Mesodermal cell (in vitro differentiated cells): ENCODE measurements at regions not wholly inside any gene's neighbourhood (a gene's known extent, or its start where the extent isn't known, plus 50 kb on each side); places are given as distances from the start of the nearest gene placed in this dataset.
"Not testable (repeated sequence)": the region's sequence is repeated elsewhere in the genome, so short reads cannot be mapped to it uniquely, and the experiment has no call there.

Experiments
- H3K27ac ChIP-seq: 2 replicates; pipeline ENCODE4 v1.7.0; 2013; ENCODE audit warnings: mild to moderate bottlenecking, low read depth, low read length, moderate library complexity; ENCODE audit not compliant: severe bottlenecking
- H3K36me3 ChIP-seq: 2 replicates; pipeline ENCODE4 v1.7.1; 2013; ENCODE audit warnings: mild to moderate bottlenecking, low read length, moderate library complexity; ENCODE audit not compliant: control insufficient read depth, insufficient read depth
- H3K4me1 ChIP-seq: one replicate; pipeline ENCODE4 v1.7.1; 2013; ENCODE audit warnings: mild to moderate bottlenecking, low read length; ENCODE audit not compliant: insufficient read depth, control insufficient read depth, poor library complexity, severe bottlenecking
- H3K4me3 ChIP-seq: 2 replicates; pipeline ENCODE4 v1.7.0; 2013; ENCODE audit warnings: low read length, control low read depth, mild to moderate bottlenecking; ENCODE audit not compliant: insufficient read depth, poor library complexity, severe bottlenecking; ENCODE audit errors: extremely low read depth
- H3K9me3 ChIP-seq: 2 replicates; pipeline ENCODE4 v1.7.1; 2013; ENCODE audit warnings: mild to moderate bottlenecking, low read length, moderate library complexity; ENCODE audit not compliant: control insufficient read depth
- WGBS, 2 experiments: methylation state at CpG; one replicate each; pipeline ENCODE4 v1.1.5; 2013; ENCODE audit warnings: missing lambda C conversion rate in 2 of 2; ENCODE audit not compliant: insufficient coverage in 2 of 2; 5-methylcytosine and 5-hydroxymethylcytosine counted together

GRCh38 chr5:88090506-88090905, 178.1 kb downstream of the TMEM161B start:
- Histone ChIP-seq H3K9me3 (no peaks in the 10 kb centered on the region), H3K27ac (no peak overlapping the region), H3K36me3 (no peaks in the 10 kb centered on the region), H3K4me3 (no peak overlapping the region), H3K4me1 (peaks cover 17% of the 10 kb centered on the region)
- WGBS, 2 experiments, result 80% methylated on average over 1 of the region's 2 CpGs; no CpG with 5 or more reads in 1 of the 2 experiments

DNA sequence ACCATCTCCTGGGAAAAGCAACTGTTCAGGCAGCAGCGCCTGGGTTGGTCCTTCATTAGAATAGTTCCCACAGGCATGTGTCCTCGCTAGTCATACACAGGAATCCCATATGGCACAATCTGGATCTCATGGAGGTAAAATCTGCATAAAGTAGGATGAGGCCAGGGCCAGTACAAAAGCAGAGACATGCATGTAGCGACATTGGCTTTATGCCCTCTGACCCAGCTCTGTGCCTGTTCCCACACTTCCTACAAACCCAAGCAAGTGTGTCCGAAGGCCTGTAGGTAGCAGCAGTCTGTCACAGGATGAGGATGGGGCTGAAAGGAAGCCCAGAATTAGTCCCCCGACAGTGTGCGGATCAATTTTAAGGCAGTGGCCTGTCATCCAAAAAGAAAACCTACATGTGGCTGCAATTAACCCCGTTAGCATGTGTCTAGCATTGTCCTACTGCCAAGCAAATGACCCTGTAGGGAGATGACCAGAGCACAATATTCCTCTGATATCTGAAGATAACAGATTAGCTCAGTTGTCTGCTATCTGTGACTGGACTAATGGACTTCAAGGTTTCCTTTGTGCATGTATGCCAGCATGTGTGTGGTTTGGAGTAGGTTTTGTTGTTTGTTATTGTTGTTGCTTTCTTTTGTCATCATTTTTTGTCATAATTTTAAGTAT, 178.8 kb downstream of the TMEM161B start:
- Histone ChIP-seq H3K36me3 (no peaks in the 10 kb centered on the region), H3K4me1 (peaks cover 17% of the 10 kb centered on the region), H3K27ac (peak overlapping the region; percentile 25), H3K4me3 (no peak overlapping the region), H3K9me3 (no peaks in the 10 kb centered on the region)
- 74 to 97% methylated on average over 5 to 6 of the region's 7 CpGs for WGBS, 2 experiments

DNA sequence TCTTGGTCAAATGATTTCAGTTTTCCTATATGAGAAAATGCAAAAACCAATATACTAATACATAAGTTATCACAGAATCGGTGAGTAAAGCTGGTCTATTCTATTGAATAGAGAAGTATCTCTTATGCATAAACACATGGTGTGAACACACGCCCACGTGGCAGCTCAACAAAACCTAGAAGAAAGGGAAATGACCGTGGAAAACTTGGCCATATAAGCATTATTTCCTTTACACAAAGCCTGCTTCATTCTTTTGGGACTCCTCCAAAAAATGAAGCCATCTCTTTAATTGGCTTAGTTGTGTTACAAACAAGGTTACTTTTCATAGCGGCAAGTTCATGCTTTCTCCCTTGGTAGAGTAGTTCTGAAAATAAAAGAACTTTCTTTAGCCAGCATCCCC, 183.2 kb downstream of the TMEM161B start:
- Histone ChIP-seq H3K4me1 (peaks cover 6% of the 10 kb centered on the region), H3K27ac (no peak overlapping the region), H3K9me3 (no peaks in the 10 kb centered on the region), H3K4me3 (no peak overlapping the region), H3K36me3 (no peaks in the 10 kb centered on the region)
- no CpG with 5 or more reads among the region's 5 CpGs for WGBS, 2 experiments

DNA sequence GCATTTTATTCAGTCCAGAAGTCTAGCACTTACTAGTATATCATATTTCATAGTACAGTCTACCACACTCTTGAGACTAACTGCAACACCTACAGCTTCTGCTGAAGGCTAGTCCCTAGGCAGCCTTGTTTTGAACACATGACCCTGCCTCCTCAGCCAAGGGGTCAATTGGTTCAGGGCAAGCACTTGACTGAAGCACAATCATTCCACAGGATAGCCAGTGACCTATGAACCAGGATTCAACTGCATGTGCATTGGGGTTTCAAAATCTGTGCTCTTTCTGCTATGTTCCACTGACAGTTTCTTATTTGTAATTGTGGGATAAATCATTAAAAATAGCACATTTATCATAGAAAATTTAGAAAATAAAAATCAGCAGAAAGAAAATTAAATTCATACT, 186.8 kb downstream of the TMEM161B start:
- peaks cover 6% of the 10 kb centered on the region for H3K4me1 ChIP-seq
- no peak overlapping the region for H3K4me3 ChIP-seq
- H3K9me3 ChIP-seq, result no peaks in the 10 kb centered on the region
- no peak overlapping the region for H3K27ac ChIP-seq
- H3K36me3 ChIP-seq, result no peaks in the 10 kb centered on the region

GRCh38 chr5:88063813-88064212, 204.8 kb downstream of the TMEM161B start:
- Histone ChIP-seq H3K4me1 (no peaks in the 10 kb centered on the region), H3K27ac (no peak overlapping the region), H3K9me3 (peaks cover 4% of the 10 kb centered on the region), H3K36me3 (no peaks in the 10 kb centered on the region), H3K4me3 (no peak overlapping the region)

DNA sequence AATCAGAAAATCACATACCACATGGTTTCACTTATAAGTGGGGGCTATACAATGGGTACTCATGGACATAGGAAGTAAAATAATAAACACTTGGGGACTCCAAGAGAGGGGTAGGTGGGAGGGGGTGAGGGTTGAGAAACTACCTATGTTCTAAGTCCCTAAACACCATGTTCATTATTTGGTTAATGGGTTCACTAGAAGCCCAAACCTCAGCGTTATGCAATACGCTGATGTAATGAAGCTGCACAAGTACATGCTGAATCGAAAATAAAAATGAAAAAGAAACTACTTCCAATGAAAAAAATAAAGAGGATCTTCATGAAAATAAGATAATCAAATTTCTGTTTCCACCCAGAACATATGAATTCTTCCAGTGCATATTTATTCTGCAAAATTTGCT, 208.5 kb downstream of the TMEM161B start:
- no peaks in the 10 kb centered on the region for H3K4me1 ChIP-seq
- peaks cover 4% of the 10 kb centered on the region for H3K9me3 ChIP-seq
- H3K27ac ChIP-seq, result no peak overlapping the region
- H3K4me3 ChIP-seq, result no peak overlapping the region
- WGBS, 2 experiments, result no CpG with 5 or more reads among the region's 3 CpGs
- H3K36me3 ChIP-seq, result no peaks in the 10 kb centered on the region

- Histone ChIP-seq H3K27ac (no peak overlapping the region), H3K4me1 (no peaks in the 10 kb centered on the region), H3K9me3 (peaks cover 4% of the 10 kb centered on the region), H3K4me3 (no peak overlapping the region), H3K36me3 (no peaks in the 10 kb centered on the region)
- no CpG with 5 or more reads among the region's 1 CpG for WGBS, 2 experiments
Measured at GRCh38 chr5:88058625-88059024, 210.0 kb downstream of the TMEM161B start.

GRCh38 chr5:88052468-88052867, 216.2 kb downstream of the TMEM161B start:
- H3K36me3 ChIP-seq, H3K4me3 ChIP-seq, H3K27ac ChIP-seq, H3K9me3 ChIP-seq, H3K4me1 ChIP-seq: not testable (repeated sequence)
- WGBS, 2 experiments, result 77 to 86% methylated on average over 10 to 19 of the region's 26 CpGs

DNA sequence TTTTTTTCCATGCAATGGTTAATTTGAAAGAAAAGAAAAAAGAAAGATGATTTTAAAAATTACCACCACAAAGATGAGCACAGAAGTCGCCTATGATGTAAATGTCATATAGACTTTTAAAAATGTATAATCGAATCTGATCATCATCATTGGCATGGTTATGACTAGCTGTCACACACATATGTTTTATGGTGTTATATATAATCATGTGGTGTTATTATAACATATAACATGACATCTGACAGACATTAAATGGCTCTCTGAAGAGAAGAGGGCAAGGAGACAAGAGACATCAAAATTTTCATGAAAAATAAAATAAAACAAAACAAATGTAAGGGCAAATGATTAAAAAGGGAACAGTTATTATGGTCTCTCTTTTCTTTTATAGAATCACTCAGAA, 217.5 kb downstream of the TMEM161B start:
- Histone ChIP-seq H3K4me3 (no peak overlapping the region), H3K9me3 (no peaks in the 10 kb centered on the region), H3K27ac (no peak overlapping the region), H3K36me3 (no peaks in the 10 kb centered on the region), H3K4me1 (no peaks in the 10 kb centered on the region)
- no CpG with 5 or more reads among the region's 2 CpGs for WGBS, 2 experiments

DNA sequence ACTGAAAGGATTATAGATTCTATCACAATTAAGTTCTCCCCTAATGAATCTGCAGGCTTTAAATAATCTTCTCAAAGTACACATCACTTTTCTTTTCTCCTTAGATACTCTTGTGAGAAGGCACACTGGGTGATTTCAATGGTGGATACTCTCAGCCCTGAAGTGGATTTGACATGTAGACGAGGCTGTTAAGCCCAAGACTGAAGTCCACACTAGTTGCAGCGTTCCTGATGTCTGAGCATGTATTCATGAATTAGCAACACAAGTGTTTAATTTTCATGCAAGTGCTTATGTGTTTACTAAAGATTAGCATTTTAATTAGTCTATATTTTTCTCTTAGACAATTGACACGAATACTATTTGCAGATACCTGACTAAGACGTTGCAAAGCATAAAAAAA, 218.9 kb downstream of the TMEM161B start:
- 80% methylated on average over 1 of the region's 4 CpGs; no CpG with 5 or more reads in 1 of the 2 experiments for WGBS, 2 experiments
- Histone ChIP-seq H3K36me3 (no peaks in the 10 kb centered on the region), H3K4me3 (no peak overlapping the region), H3K27ac (no peak overlapping the region), H3K9me3 (no peaks in the 10 kb centered on the region), H3K4me1 (no peaks in the 10 kb centered on the region)

- Histone ChIP-seq H3K4me3 (no peak overlapping the region), H3K27ac (no peak overlapping the region), H3K36me3 (no peaks in the 10 kb centered on the region), H3K4me1 (no peaks in the 10 kb centered on the region), H3K9me3 (no peaks in the 10 kb centered on the region)
- 81 to 83% methylated on average over 1 to 2 of the region's 3 CpGs for WGBS, 2 experiments
Measured at GRCh38 chr5:88049156-88049555, 219.5 kb downstream of the TMEM161B start.
